ENCODE measurements at regions not wholly inside any gene's neighbourhood (a gene's known extent, or its start where the extent isn't known, plus 50 kb on each side); places are given as distances from the start of the nearest gene placed in this dataset.
"Not testable (repeated sequence)": the region's sequence is repeated elsewhere in the genome, so short reads cannot be mapped to it uniquely, and the experiment has no call there.

DNA sequence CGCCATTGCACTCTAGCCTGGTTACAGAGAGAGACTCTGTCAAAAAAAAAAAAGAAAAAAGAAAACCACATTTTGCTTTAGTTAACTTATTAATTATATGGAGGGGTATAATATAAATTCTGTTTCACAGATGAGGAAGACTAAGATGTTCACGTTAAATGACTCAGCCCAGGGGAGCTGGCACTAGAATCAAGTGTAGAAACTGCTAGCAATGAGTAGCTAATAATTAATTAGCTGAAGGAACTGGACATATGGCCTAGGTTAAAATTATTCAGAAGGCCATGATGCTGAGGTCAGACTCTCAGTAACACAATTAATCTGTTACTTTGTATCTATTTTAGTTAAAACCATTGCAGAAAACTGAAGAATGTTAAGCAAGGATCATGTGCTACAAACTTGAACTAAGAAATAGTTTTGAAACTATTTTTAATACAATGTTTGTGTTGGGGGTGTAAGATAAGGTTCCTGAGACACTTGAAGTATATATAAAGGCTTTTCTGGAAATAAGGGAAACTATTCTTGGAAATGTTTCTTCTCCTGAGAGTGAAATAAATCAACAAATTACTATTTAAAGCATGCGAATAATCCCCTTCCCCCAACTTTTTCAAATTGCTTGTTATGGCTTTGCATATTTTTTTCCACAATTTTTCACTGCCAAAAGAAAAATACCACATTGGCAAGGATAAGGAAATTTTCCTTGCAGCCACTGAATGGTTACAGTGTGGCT lies 589.3 kb downstream of the SOX5 start:
- DNase-seq (ENCODE audit: low spot score): no peak

DNA sequence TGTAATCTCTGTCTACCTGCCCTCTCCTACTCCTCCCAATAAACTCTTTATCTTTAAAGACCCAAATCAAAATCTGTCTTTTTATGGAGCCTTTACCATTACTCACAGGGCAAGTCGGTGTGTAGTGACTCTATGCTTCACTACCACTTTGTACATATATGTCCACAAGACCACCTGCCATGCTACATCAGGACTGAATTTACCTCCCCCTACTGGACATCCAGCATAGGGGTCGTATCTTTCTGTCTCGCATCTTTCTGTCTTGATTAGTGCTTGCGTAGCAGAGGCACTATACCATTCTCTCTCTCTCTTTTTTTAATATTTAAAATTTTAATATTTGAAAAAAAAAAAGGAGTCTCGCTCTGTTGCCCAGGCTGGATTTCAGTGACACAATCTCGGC lies 587.5 kb downstream of the SOX5 start:
- no peak for DNase-seq (ENCODE audit: low spot score)

DNA sequence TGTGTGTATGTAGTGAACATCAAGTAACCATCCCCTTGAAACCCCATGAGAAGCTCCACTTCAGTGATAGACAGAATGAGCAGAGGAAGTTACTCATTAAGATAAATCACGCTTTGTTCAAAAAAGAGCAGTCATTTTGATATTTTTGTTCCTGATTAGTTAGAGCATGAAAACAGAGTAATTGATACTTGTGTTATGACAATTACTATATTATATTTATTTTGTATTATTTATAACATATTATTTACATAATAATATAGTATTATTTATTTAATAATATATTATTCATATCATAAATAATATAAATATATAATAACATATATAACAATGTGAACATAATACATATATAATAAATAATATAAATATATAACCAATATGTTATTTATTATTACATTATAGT lies 580.9 kb downstream of the SOX5 start:
- no peak for DNase-seq (ENCODE audit: low spot score)

DNA sequence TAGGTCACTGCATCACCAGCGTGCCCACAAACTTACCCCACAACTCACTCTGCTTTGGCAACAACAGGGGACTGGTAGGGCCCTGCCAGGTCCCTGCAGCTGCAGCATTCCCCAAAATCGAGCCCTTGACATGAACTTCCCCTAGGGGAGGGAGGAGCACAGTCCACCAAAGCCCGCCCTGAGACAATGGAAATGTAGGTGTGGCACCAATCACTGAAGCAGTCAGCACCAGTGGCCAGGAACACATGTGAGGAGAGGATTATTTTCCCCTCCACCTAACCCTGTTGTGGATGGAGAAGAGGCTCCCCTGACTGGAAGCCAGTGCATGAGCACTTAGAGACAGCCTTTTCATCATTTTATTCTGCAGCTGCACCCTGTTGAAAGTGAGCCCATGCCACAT lies 573.8 kb downstream of the SOX5 start:
- DNase-seq (ENCODE audit: low spot score): no peak

DNA sequence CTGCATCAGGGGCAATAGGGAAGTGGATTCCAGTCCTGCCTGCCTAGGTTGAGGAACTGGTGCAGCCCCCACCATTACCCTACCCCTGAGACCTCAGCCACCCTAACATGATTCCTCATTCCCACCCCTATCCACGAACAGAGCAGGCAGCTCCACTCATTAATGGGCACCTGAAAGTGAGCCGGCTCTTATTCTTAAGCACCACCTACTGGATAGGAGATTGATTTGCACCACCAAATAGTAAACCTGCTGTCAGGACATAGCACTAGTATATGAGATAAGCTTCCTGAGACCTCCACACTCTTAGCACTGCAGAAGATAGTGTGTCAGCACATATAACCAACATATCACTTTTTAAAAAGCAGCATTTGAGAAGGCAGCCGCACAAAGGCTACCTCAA lies 573.2 kb downstream of the SOX5 start:
- DNase-seq (ENCODE audit: low spot score): no peak

DNA sequence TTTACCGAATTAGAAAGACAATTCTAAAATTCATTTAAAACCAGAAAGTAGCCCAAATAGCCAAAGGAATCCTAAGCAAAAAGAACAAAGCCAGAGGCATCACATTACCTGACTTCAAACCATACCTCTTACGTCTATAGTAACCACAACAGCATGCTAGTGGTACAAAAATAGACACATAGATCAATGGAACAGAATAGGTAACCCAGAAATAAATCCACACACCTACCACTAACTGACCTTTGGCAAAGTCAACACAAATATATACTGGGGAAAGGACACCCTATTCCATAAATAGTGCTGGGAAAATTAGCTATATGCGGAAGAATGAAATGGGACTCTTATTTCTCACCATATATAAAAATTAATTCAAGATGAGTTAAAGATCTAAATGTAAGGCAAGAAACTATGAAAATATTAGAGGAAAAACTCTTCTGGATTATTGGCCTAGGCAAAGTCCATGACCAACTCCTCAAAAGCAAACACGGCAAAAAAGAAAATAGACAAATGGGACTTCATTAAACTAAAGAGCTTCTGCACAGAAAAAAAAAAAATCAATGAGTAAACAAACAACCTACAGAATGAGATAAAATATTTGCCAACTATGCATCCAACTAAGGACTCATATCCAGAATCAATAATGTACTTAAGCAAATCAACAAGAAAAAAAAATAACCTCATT lies 568.9 kb downstream of the SOX5 start:
- no peak for DNase-seq (ENCODE audit: low spot score)

DNA sequence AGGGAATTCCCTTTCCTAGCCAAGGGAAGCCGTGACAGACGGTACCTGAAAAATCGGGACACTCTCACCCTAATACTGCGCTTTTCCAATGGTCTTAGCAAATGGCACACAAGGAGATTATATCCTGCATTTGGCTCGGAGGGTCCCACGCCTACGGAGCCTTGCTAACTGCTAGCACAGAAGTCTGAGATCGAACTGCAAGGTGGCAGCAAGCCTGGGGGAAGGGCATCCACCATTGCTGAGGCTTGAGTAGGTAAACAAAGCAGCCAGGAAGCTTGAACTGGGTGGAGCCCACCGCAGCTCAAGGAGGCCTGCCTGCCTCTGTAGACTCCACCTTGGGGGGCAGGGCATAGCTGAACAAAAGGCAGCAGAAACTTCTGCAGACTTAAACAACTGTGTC lies 560.6 kb downstream of the SOX5 start:
- not testable (repeated sequence) for DNase-seq (ENCODE audit: low spot score)

DNA sequence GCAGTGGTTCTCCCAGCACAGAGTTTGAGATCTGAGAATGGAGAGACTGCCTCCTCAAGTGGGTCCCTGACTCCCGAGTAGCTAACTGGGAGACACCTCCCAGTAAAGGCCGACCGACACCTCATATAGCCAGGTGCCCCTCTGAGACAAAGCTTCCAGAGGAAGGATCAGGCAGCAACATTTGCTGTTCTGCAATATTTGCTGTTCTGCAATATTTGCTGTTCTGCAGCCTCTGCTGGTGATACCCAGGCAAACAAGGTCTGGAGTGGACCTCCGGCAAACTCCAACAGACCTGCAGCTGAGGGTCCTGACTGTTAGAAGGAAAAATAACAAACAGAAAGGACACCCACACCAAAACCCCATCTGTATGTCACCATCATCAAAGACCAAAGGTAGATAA lies 560.2 kb downstream of the SOX5 start:
- not testable (repeated sequence) for DNase-seq (ENCODE audit: low spot score)

DNA sequence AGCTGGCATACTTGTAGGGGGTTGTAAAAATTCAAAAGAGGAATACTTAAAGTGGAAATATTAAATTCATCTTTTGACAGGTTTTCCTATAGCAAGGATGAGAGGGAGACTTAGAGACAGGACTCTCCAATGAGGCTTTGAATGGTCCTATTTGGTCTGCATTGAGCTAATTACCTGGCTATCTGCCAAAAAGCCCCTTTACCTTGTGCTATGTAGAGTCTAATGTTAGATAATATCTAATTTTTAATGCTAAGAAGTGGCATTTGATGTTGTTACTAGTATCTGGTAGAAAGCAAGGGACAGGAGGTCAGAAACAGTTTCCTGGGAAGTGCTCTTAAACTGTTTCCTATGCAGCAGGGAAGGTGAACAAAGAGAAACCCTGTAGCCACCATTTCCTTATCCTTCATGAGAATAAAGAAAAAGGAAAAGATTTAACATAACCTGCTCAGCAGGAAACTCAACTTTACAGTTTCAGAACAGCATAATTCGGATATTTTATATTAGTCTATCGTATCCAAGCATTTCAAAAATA lies 550.0 kb downstream of the SOX5 start:
- no peak for DNase-seq (ENCODE audit: low spot score)

DNA sequence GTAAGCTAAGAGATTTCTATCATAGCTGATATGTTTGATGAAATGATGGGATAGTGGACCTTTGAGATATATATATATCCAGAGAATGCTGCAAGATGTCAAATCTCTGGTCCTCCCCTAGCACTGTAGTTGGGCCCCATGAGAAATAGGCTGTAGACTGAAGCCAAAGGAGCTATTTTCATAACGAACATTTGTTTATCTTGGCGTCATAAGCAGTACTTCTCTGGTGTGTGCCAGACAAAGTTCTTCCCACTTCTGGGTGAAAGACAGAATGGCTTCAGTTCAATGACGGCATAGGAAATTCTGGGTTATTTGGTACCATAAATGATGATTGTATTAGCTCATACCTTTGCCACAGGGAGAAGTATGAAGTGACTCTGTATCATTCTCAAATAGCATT lies 534.3 kb downstream of the SOX5 start:
- no peak for DNase-seq (ENCODE audit: low spot score)

DNA sequence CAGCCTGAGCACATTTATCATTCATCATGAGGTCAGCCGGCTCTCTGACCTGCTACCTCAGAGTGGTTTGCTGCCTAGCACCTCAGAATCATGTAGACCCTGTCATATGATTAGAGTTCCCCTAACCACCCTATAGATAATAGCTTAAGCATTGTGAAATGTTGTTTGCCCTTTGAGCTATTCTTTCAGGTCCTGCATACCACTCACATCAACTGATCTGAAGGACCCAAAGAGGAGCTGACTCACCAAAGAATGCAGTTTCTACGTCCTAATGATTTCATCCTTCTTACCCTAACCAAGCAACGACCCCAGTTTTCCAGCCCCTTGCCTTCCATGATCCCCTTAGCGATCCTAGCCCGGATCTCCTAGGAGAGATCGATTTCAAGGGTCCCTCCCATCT lies 527.9 kb downstream of the SOX5 start:
- DNase-seq (ENCODE audit: low spot score): no peak

DNA sequence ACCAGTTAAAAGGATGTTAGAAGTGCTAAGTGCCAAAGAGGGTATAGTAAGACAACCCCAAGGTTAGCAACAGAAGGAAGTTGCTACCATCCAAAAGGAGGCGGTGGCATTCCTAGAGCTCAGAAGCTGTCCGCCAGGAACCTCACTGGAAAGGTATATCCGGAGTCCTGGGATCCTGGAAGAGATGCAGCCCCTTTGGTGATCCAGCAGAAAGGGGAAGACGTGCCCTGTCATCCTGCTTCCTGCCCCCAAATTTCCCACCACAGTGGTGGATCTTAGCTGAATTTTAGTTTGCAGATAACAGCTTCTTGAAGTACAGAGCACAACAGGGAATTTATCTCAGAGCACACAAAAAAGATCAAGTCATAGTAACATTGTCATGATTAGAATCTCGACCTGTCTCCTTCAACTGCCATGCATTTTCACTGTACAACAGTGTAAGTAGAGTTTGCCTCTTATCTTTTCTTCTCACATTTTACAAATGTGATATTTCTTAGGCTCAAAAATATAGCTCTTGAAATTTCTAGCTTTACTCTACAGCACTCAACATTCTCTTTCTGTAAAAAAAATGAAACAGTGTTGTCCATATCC lies 526.3 kb downstream of the SOX5 start:
- no peak for DNase-seq (ENCODE audit: low spot score)

DNA sequence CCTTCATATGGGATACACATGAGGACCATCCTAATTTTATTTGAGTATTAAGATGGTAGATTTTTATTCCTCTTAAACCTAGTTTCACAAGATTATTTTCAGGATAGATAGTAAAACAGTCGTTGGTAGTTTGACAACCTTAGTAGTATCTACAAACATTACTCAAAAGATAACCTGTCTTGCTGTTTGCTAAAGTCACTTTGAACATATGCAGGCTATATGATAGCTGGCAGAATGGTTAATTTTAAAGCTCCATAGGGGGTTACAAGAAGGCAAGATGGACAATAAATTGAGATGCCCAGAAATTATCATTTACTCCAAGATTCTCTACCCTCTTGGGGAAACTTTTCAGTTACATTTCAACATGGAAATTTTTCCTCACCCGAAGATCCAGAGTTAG lies 525.7 kb downstream of the SOX5 start:
- no peak for DNase-seq (ENCODE audit: low spot score)

DNA sequence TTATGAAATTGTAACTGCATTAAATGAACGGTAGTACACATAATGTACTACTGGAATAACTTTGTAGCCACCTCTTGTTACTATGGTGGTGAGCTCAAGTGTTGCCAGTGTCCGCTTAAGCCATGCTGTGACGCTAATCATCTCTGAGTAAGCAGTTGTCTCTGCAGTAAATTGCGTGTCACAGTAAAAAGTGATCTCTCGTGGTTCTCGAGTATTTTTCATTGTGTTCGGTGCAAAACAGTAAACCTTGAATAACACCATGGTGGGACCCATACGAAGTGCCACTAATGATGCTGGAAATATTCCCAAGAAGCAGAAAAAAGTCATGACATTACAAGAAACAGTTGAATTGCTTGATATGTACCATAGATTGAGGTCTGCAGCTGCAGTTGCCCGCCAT lies 524.8 kb downstream of the SOX5 start:
- no peak for DNase-seq (ENCODE audit: low spot score)

DNA sequence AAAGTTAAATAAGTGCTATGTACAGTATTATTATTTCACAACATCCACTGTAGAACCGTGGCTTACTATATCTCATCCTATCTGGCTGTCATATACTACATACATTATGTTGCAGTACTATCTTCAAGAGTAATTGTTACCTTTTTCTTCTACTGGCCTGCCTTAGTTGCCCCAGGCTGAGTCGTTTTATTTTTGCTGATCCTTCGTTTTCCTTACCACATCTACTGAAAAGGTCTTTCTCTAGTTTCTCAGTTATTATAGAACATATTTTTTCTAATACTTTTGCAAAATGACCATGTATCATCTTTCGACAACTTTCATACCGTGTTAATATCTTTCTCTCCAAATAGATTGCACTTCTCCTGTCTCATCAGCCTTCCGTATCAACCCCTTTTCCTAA lies 523.1 kb downstream of the SOX5 start:
- no peak for DNase-seq (ENCODE audit: low spot score)

DNA sequence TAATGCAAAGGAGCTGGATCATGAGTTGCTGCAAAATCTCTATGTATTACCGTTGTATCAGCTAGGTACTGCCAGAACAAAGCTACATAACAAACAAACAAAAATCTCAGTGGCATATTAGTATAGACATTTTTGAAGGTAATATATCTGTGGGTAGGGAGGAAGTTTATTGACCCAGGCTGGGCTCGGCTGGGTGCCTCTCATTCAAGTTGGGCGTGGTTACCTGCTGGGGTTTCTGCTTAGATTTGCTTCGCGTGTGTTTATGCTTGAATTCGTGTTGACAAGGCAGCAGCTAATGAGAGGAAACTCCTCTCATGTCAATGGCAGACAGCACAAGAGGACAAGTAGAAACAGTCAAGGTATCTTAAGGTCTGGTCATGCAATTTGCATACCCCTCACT lies 520.7 kb downstream of the SOX5 start:
- DNase-seq (ENCODE audit: low spot score): no peak

DNA sequence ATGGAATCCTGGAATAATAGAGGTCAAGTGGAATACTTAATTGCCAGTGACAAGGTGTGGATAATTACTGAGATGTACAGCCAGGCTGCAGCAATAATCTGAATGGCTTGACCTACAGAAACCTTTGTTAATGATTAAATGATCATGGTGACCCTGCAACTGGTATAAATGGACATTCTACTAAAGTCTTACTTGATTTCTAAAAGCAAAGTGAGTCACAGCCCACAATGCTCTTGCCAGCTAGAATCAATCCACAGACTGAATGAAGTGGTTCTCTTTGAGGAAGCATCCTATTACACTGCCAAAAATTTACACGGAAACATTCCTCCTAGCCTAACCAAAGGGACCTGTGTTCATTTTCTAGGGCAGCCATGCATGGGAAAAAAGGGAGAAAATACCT lies 518.5 kb downstream of the SOX5 start:
- DNase-seq (ENCODE audit: low spot score): no peak

DNA sequence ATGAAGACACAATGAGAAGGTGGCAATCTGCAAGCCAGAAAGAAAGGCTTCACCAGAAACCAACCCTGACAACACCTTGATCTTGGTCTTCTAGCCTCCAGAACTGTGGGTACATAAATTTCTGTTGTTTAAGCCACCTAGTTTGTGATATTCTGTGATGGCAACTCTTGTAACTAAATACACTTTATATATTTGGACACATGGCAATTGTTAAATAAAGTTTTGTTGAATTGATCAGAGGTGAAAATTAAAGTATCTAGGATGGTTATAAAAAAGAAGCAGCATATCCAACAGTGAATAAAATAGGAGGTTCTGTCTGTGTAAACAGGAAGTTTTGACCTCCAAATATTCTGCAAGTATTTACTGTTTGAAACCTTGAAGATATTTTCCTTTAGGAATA lies 516.3 kb downstream of the SOX5 start:
- no peak for DNase-seq (ENCODE audit: low spot score)

DNA sequence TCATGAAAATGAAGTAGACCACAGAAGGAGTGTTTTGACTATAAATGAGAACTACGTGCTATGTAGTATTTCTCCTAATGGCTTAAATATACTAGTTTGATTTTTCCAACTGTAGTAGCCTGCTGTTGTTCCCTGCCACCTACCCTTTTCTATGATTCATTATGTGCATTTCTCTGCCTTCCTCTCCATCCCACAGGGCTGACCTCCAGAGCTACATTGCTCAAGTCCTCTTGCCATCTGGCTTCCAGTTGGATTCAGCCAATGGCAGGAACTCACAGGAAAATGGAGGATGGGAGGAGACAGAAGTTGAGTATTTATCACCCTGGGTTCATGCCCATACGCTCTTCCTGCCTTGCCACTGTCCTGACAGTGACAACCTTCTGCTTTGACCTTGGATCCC lies 515.3 kb downstream of the SOX5 start:
- DNase-seq (ENCODE audit: low spot score): no peak

DNA sequence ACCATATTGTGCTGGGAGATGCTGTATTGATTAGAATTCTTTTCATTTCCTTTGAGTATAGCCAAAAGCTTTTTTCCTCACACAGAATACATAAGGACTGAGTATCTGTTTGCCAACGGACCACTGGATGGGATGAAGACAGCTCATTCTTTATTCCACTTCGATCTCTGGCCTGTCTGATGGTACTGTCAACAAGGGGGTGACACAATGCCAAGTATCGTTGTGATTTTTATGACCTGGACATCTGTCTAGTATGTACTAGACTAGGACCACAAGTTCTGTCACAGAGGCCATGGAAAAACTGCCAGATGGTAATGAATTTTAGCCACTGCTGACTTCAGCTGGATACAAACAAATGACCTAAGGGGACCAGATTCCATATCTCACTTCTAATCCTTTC lies 502.7 kb downstream of the SOX5 start:
- DNase-seq (ENCODE audit: low spot score): no peak

DNA sequence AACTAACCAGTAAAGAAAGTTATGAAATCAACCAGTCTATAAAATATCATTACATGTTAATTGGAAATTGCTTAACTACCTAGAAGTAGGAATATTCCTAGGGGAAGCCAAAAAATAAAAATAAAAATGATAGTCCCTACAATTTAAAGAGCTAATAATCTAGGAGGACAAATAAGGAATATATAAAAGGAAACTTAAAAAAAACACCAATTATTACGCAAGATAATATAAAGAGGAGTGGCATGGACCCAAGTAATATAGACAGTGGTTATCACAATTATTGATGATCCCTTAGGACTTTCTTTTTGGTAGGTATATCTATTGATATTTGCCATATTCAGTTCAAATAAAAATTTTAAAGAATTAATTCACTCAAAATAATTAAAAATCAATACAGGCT lies 498.7 kb downstream of the SOX5 start:
- no peak for DNase-seq (ENCODE audit: low spot score)

DNA sequence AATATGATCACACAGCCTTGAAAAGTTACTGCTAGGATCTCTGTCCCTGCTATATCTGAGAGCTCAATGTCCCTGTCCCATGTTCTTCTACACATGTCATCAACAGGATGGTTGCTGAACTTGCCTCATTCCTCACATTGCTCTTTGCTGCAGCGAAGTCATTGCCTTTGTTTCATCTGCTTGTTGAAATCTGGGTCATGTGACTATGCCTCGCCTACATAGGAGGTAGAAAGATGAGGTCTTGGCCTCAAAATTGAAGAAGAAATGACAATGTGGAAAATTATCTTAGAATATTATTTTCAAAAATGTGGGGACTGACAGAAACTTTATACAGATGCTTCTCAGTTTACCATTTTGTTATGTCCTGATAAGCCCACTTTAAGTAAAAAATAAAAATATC lies 494.2 kb downstream of the SOX5 start:
- no peak for DNase-seq (ENCODE audit: low spot score)

DNA sequence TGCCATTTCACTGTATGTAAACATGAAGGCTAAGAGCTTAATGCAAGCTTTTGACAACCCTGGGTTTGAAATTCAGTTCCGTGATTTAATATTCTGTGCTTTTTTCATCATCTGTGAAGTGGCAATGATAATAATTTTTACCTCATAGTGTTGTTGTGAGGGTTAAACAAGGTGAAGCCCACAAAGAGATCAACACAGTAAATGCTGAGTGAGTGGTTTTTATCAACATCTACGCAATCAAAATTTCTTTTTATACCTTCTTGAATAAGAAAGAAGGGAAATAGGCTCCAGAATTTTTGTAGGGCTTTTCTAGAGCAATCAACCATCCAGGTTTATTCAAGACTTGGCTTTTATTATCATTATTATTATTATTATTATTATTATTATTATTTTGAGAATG lies 490.8 kb downstream of the SOX5 start:
- no peak for DNase-seq (ENCODE audit: low spot score)
